T-helper 1 cell treated with Interleukin-12 subunit alpha and Interleukin-12 subunit beta and Interleukin-4 antibody, amounts not matched to agents 30 ng/mL and 1 ng/mL, for 36 hours (primary cell): ENCODE measurements at regions not wholly inside any gene's neighbourhood (a gene's known extent, or its start where the extent isn't known, plus 50 kb on each side); places are given as distances from the start of the nearest gene placed in this dataset.

Experiments
- intact Hi-C: fragments of 100-400 bp; cut with micrococcal nuclease; formaldehyde crosslinking; loops from one replicate; pipeline ENCODE4 v1.15.1; 2024

- intact Hi-C loops = no loop called here
These were observed 50.2 kb upstream of the LRP8 start for GRCh38 chr1:53378061-53378460.

GRCh38 chr1:53378932-53379661 lies 51.2 kb upstream of the LRP8 start:
- intact Hi-C loops = no loop called here

- intact Hi-C loops = no loop called here
These were observed 51.8 kb upstream of the LRP8 start for GRCh38 chr1:53379662-53380002.

DNA sequence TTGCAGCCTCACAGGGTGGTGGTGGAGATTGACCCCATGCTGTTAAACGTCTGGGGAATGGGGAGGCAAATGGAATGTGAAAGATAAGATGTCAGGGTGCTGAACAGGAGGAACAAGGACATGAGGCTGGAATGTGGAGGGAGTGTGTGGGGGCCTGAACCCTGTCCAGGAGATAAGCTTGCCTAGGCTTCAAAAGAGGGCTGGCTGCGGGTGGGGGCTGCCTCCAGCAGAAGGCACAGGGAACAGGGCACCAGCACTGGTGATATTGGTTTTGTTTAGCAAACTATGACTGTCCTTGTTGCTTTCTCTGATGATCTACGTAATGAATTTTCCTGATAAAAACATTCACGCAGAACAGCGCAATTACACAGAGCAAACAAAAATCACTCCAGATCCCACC lies 52.4 kb upstream of the LRP8 start:
- intact Hi-C loops = no loop called here

- intact Hi-C loops = no loop called here
These were observed 54.0 kb upstream of the LRP8 start for GRCh38 chr1:53381790-53382401.

- intact Hi-C loops = no loop called here
These were observed 55.4 kb upstream of the LRP8 start for GRCh38 chr1:53383136-53383870.

GRCh38 chr1:53384796-53385195 lies 56.9 kb upstream of the LRP8 start:
- intact Hi-C loops = no loop called here

GRCh38 chr1:53385276-53386225 lies 57.7 kb upstream of the LRP8 start:
- intact Hi-C loops = no loop called here

DNA sequence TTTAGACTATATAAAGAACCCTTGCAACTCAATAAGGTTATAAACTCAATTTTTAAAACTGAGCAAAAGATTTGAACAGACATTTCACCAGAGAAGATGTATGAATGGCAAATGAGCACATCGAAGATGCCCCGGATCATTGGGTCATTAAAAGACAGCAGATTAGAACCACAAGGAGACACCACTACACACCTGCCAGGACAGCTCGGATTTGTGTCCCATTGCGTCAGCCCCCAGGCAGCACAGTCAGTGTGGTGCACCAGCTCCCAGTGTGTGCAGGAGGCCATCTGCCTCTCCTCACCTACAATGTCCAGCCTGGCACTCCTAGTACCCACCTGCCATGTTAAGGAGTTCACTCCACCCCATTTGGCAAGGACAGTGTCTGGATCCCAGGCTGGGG lies 61.1 kb upstream of the LRP8 start:
- intact Hi-C loops = no loop called here

- intact Hi-C loops = no loop called here
These were observed 62.4 kb upstream of the LRP8 start for GRCh38 chr1:53390261-53390660.

- intact Hi-C loops = no loop called here
These were observed 62.9 kb upstream of the LRP8 start for GRCh38 chr1:53390736-53391135.

GRCh38 chr1:53391296-53391695 lies 63.4 kb upstream of the LRP8 start:
- intact Hi-C loops = no loop called here

- intact Hi-C loops = no loop called here
These were observed 64.1 kb upstream of the LRP8 start for GRCh38 chr1:53391982-53392381.

GRCh38 chr1:53392460-53392859 lies 64.6 kb upstream of the LRP8 start:
- intact Hi-C loops = no loop called here

DNA sequence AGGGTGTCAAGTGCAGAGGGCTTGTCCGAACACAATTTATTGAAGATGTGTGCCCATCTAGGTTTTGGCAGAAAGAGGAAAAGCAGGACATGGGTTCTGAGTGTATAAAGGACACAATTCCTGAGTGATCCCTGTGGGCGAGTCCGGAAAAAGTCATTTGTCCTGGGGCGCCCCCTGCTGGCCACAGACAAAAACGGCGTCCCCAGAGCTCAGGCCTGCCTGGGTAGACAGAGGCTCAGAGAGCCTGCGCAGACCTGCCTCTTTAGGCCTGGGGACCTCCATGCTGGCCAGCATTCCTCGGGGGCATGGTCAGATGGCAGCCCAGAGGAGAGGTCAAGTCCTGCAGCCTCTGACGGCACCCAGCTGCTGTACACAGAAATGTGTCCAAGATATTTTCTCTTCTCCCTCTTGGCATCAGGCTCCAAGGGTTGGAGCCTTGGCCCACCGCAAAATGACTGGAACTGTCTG lies 65.5 kb upstream of the LRP8 start:
- intact Hi-C loops = loop anchor here (1.0 kb wide), 4 partner anchors 65 to 127 kb away; partner anchors contain the start of gene LRP8

DNA sequence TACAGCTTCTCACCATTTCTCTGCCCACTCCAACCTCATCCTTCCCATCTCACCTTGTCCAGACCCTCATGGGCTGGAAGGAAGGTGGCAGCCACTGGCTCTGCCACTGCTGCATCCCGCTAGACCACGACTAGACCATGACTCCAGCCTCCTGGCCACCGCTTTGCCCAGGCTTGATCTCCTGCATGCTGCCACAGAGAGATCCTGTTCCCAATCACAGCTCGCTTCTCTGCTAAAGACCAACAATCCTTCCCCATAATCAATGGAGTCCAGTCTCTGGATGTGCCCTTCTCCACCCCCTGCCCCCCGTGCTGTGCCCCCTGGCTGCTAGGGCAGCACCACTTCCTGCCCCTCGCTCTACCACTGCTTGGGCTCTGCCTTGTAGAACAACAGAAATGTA lies 64.9 kb upstream of the DMRTB1 start:
- intact Hi-C loops = no loop called here

GRCh38 chr1:53395671-53396215 lies 63.5 kb upstream of the DMRTB1 start:
- intact Hi-C loops = no loop called here

DNA sequence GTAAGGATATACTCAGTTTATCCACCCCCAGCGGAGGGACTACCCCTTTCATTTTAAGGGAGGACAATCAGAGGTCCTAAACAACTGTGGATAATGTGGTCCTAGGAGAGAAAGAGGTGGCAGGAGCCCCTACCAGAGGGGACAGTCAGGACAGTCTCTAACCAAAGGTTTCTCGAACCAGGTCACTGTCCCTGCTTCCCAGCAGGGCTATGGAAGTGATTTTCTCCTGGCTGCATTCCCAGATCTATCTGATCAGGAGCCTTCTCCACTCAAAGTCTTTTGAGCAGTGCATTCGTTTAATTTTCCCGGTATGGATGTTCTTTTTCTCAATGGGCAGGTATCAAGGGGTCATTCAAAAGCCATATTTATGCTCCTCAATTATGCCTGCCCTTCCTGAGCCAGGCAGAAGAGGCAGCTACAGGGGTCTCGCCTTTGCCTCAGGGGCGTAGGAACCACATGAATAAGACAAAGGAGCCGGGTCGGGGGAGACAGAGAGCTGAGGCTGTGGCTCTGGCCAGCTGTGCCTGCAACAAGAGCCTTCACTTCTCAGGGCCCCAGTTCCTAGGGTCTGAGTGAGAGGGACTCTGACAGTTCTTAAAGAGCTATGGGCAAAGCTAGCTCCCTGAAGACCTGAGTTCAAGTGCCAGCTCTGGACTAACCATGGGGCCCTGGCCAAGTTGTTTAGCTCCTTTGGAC lies 62.5 kb upstream of the DMRTB1 start:
- intact Hi-C loops = no loop called here

DNA sequence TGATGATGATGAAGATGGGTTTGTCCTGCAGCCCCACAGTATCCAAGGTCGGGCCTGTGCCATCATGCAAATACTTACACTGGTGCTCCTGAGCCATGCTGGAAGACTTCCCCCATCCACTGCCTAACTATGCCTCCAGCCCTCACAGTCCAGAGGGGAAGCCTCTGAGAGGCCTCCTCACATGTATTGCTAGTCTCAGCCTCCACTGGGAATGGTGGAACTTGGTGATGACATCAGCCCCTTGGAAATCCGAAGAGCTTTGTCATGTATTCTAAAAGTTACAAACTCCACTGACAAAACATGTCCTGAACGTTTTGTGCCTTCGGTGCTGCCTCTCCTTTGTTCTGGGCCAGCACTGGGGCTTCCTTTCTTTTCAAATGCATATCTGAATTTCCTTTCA lies 61.1 kb upstream of the DMRTB1 start:
- intact Hi-C loops = no loop called here

DNA sequence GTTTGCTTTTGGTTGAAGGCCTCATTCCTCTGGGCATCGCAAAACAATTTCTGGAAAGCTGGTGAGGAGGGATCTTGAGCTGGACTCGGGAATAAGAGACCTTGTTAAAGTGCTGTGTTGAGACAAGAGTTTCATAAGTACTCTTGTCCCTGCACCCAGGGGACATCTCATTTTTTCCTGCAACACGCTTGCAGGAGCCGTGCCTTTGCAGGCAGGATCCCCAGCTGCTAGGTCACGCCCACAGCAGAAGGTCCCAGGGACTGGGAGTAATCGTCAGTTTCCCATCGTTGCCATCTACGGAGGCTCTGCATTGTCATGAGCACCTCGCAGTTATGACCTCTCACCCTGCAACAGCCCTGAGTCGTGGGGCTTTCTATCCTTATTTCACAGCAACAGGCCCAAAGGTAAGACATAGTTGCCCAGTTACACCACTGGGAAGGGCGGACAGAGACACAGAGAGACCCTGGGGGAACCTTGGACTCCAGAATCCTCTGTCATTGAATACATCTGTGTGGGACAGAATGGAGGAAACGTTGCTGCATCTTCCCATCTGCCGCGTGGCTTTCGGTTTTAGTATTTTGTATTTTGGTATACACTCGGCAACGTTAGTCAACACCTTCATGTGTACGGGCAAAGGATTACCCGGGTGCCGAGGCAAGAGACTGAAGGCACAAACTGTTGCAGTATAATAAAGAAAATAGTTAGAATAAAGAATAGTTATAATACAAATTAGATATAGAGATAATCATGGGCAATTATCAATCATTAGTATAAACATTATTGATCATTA lies 60.4 kb upstream of the DMRTB1 start:
- intact Hi-C loops = no loop called here
